RWPE2 (cell line): ENCODE measurements at regions not wholly inside any gene's neighbourhood (a gene's known extent, or its start where the extent isn't known, plus 50 kb on each side); places are given as distances from the start of the nearest gene placed in this dataset.
"Not testable (repeated sequence)": the region's sequence is repeated elsewhere in the genome, so short reads cannot be mapped to it uniquely, and the experiment has no call there.

Experiments used
- ATAC-seq: fragments of 200-7000 bp; cut with Tn5 transposase; 3 replicates; pipeline ENCODE4 v1.9.1; 2021; ENCODE audit warnings: low read depth
- DNase-seq: peaks from one replicate; pipeline ENCODE4 v3.0.0-alpha.2; 2020; ENCODE audit warnings: low spot score
- H3K27ac ChIP-seq: fragments of 450-650 bp; 2 replicates; pipeline ENCODE4 v1.5.1; 2017; ENCODE audit warnings: mild to moderate bottlenecking; ENCODE audit not compliant: poor library complexity, severe bottlenecking
- H3K27me3 ChIP-seq: fragments of 250-450 bp; sonication (Bioruptor Pico); 2 replicates; pipeline ENCODE4 v1.5.1; 2021; ENCODE audit warnings: mild to moderate bottlenecking, moderate library complexity; ENCODE audit not compliant: insufficient read depth, poor library complexity, severe bottlenecking
- H3K36me3 ChIP-seq: fragments of 250-450 bp; sonication (Bioruptor Pico); 2 replicates; pipeline ENCODE4 v1.5.1; 2020; ENCODE audit warnings: low read depth, mild to moderate bottlenecking, moderate library complexity
- H3K4me1 ChIP-seq: fragments of 250-450 bp; sonication (Bioruptor Pico); 2 replicates; pipeline ENCODE4 v1.5.1; 2021; ENCODE audit warnings: mild to moderate bottlenecking, moderate library complexity; ENCODE audit not compliant: insufficient read depth, poor library complexity, severe bottlenecking
- H3K4me3 ChIP-seq: fragments of 250-450 bp; sonication (Bioruptor Pico); 2 replicates; pipeline ENCODE4 v1.5.1; 2021; ENCODE audit warnings: mild to moderate bottlenecking, moderate library complexity; ENCODE audit not compliant: severe bottlenecking
- H3K9me3 ChIP-seq: fragments of 250-450 bp; sonication (Bioruptor Pico); 2 replicates; pipeline ENCODE4 v1.5.1; 2021; ENCODE audit warnings: mild to moderate bottlenecking, moderate library complexity; ENCODE audit not compliant: severe bottlenecking
- CTCF ChIP-seq: fragments of 450-650 bp; IDR thresholded peaks from one replicate; pipeline ENCODE4 v1.5.1; 2017; ENCODE audit warnings: mild to moderate bottlenecking, moderate library complexity; ENCODE audit not compliant: poor library complexity, severe bottlenecking

GRCh38 chr5:97501286-97501964 lies 318.4 kb upstream of the RIOK2 start:
- no peak overlapping the region for H3K4me3 ChIP-seq
- no peak for TF ChIP-seq CTCF
- ATAC-seq = peak; percentile 70

GRCh38 chr5:97501965-97502305 lies 318.9 kb upstream of the RIOK2 start:
- Histone ChIP-seq H3K4me3 (no peak overlapping the region), H3K4me1 (no peaks in the 10 kb centered on the region), H3K9me3 (no peaks in the 10 kb centered on the region), H3K36me3 (no peaks in the 10 kb centered on the region), H3K27ac (no peak overlapping the region), H3K27me3 (no peaks in the 10 kb centered on the region)
- DNase-seq (no peak), ATAC-seq (peak; percentile 42; the same call in 1 of the 3 replicates)
- TF ChIP-seq CTCF = no peak

More at GRCh38 chr5:97501286-97501964, 318.4 kb upstream of the RIOK2 start:
- Histone ChIP-seq H3K27me3 (no peaks in the 10 kb centered on the region), H3K9me3 (no peaks in the 10 kb centered on the region), H3K4me1 (no peaks in the 10 kb centered on the region), H3K36me3 (no peaks in the 10 kb centered on the region), H3K27ac (no peak overlapping the region)
- no peak for DNase-seq

GRCh38 chr5:97508864-97509263 lies 325.8 kb upstream of the RIOK2 start:
- H3K27me3 ChIP-seq = no peaks in the 10 kb centered on the region
- H3K36me3 ChIP-seq = no peaks in the 10 kb centered on the region
- no peak overlapping the region for H3K27ac ChIP-seq
- no peak overlapping the region for H3K4me3 ChIP-seq
- DNase-seq = no peak
- no peaks in the 10 kb centered on the region for H3K4me1 ChIP-seq
- no peak for ATAC-seq
- no peaks in the 10 kb centered on the region for H3K9me3 ChIP-seq
- no peak for TF ChIP-seq CTCF

GRCh38 chr5:97519565-97519964 lies 336.5 kb upstream of the RIOK2 start:
- H3K27ac ChIP-seq, H3K36me3 ChIP-seq, H3K9me3 ChIP-seq, H3K27me3 ChIP-seq, H3K4me3 ChIP-seq, H3K4me1 ChIP-seq, DNase-seq, ATAC-seq: not testable (repeated sequence)

- not testable (repeated sequence) for H3K4me3 ChIP-seq, H3K36me3 ChIP-seq, ATAC-seq, H3K4me1 ChIP-seq, H3K9me3 ChIP-seq, H3K27me3 ChIP-seq, H3K27ac ChIP-seq, DNase-seq
Observed at GRCh38 chr5:97523336-97523735, 340.3 kb upstream of the RIOK2 start.

- H3K27ac ChIP-seq = no peak overlapping the region
- no peak overlapping the region for H3K4me3 ChIP-seq
- H3K4me1 ChIP-seq = no peaks in the 10 kb centered on the region
- no peak for TF ChIP-seq CTCF
- no peak for ATAC-seq
- no peaks in the 10 kb centered on the region for H3K36me3 ChIP-seq
- no peaks in the 10 kb centered on the region for H3K27me3 ChIP-seq
- DNase-seq = no peak
- no peaks in the 10 kb centered on the region for H3K9me3 ChIP-seq
Observed at GRCh38 chr5:97525780-97526179, 342.7 kb upstream of the RIOK2 start.
